GM23338 (cell line): ENCODE measurements at regions not wholly inside any gene's neighbourhood (a gene's known extent, or its start where the extent isn't known, plus 50 kb on each side); places are given as distances from the start of the nearest gene placed in this dataset.

Experiments used
- ATAC-seq: fragments of 200-7000 bp; cut with Tn5 transposase; 3 replicates; pipeline ENCODE4 v1.9.1; 2020
- DNase-seq: peaks from one replicate; pipeline ENCODE4 v3.0.0-alpha.2; 2015; ENCODE audit warnings: low spot score
- H2AFZ ChIP-seq: fragments of 200-600 bp; sonication (generic); 2 replicates; pipeline ENCODE4 v1.8.0; 2016; ENCODE audit warnings: antibody characterized with exemption, mild to moderate bottlenecking, moderate library complexity
- H3F3A ChIP-seq: fragments of 200-600 bp; sonication (generic); replicated peaks from 2 replicates; pipeline ENCODE4 v1.8.0; 2017; ENCODE audit warnings: antibody characterized with exemption, mixed run types, low read depth
- H3K27ac ChIP-seq: fragments of 200-600 bp; sonication (generic); 2 replicates; pipeline ENCODE4 v1.6.1; 2016; ENCODE audit warnings: low read depth
- H3K27me3 ChIP-seq: fragments of 200-600 bp; sonication (generic); 2 replicates; pipeline ENCODE4 v1.8.0; 2016; ENCODE audit warnings: mild to moderate bottlenecking, mixed run types, moderate library complexity; ENCODE audit not compliant: insufficient read depth
- H3K36me3 ChIP-seq: fragments of 200-600 bp; sonication (generic); 2 replicates; pipeline ENCODE4 v1.8.0; 2016; ENCODE audit warnings: mild to moderate bottlenecking; ENCODE audit not compliant: insufficient read depth
- H3K4me1 ChIP-seq: fragments of 200-600 bp; sonication (generic); 2 replicates; pipeline ENCODE4 v1.8.0; 2016; ENCODE audit warnings: mild to moderate bottlenecking, moderate library complexity; ENCODE audit not compliant: insufficient read depth
- H3K4me2 ChIP-seq: fragments of 200-600 bp; sonication (generic); 2 replicates; pipeline ENCODE4 v1.7.1; 2017; ENCODE audit warnings: mixed run types
- H3K4me3 ChIP-seq: fragments of 200-600 bp; sonication (generic); 2 replicates; pipeline ENCODE4 v1.6.1; 2016; ENCODE audit warnings: mixed run types
- H3K79me2 ChIP-seq: fragments of 200-600 bp; sonication (generic); replicated peaks from 2 replicates; pipeline ENCODE4 v1.8.0; 2017; ENCODE audit warnings: mild to moderate bottlenecking; ENCODE audit not compliant: insufficient read depth
- H3K9me2 ChIP-seq: fragments of 200-600 bp; sonication (generic); 2 replicates; pipeline ENCODE4 v1.8.0; 2017; ENCODE audit not compliant: insufficient read depth
- H4K20me1 ChIP-seq: fragments of 200-600 bp; sonication (generic); replicated peaks from 2 replicates; pipeline ENCODE4 v1.8.0; 2017; ENCODE audit warnings: mild to moderate bottlenecking; ENCODE audit not compliant: insufficient read depth
- H3K27ac Mint-ChIP-seq: 2 replicates; pipeline ENCODE4 v1.8.0; 2020; ENCODE audit warnings: inconsistent platforms, mild to moderate bottlenecking, moderate library complexity, mixed read lengths
- H3K27me3 Mint-ChIP-seq: 3 replicates; pipeline ENCODE4 v1.8.0; 2022; ENCODE audit warnings: low read depth, mild to moderate bottlenecking, moderate library complexity, mixed read lengths, inconsistent platforms; ENCODE audit not compliant: insufficient read depth, poor library complexity
- H3K36me3 Mint-ChIP-seq: 3 replicates; pipeline ENCODE4 v1.8.0; 2021; ENCODE audit warnings: low read depth, mild to moderate bottlenecking, inconsistent platforms, moderate library complexity, mixed read lengths
- H3K4me1 Mint-ChIP-seq: 3 replicates; pipeline ENCODE4 v1.8.0; 2020; ENCODE audit warnings: mild to moderate bottlenecking, inconsistent platforms, mixed read lengths
- H3K4me3 Mint-ChIP-seq: 3 replicates; pipeline ENCODE4 v1.8.0; 2021; ENCODE audit warnings: moderate library complexity, mild to moderate bottlenecking, inconsistent platforms, mixed read lengths
- H3K9me3 Mint-ChIP-seq: 3 replicates; pipeline ENCODE4 v1.8.0; 2020; ENCODE audit warnings: moderate library complexity, mild to moderate bottlenecking, inconsistent platforms, mixed read lengths
- CREB1 ChIP-seq: fragments of 250-450 bp; sonication (Bioruptor Pico); IDR thresholded peaks from 2 replicates; pipeline ENCODE4 v1.5.0; 2020; ENCODE audit warnings: low read depth, mild to moderate bottlenecking, moderate library complexity
- EZH2phosphoT487 ChIP-seq: fragments of 200-600 bp; sonication (generic); IDR thresholded peaks from one replicate; pipeline ENCODE4 v1.8.1; 2018; ENCODE audit warnings: antibody characterized with exemption; ENCODE audit not compliant: unreplicated experiment
- JUNB ChIP-seq: IDR thresholded peaks from one replicate; pipeline ENCODE4 v1.6.1; 2016; ENCODE audit warnings: antibody characterized with exemption; ENCODE audit not compliant: unreplicated experiment
- NANOG ChIP-seq: IDR thresholded peaks from 2 replicates; pipeline ENCODE4 v1.6.1; 2016; ENCODE audit warnings: antibody characterized with exemption, borderline replicate concordance
- POLR2AphosphoS5 ChIP-seq: IDR thresholded peaks from 2 replicates; pipeline ENCODE4 v1.6.1; 2016; ENCODE audit warnings: antibody characterized with exemption, low read depth
- STAT1 ChIP-seq: IDR thresholded peaks from one replicate; pipeline ENCODE4 v1.6.1; 2016; ENCODE audit warnings: antibody characterized with exemption; ENCODE audit not compliant: unreplicated experiment
- ZNF114 ChIP-seq: fragments of 250-450 bp; sonication (Bioruptor Pico); IDR thresholded peaks from 2 replicates; pipeline ENCODE4 v1.5.0; 2020; ENCODE audit warnings: mild to moderate bottlenecking, moderate library complexity
- ZNF331 ChIP-seq: fragments of 250-450 bp; sonication (Bioruptor Pico); IDR thresholded peaks from 2 replicates; pipeline ENCODE4 v1.5.0; 2020; ENCODE audit warnings: low read depth, mild to moderate bottlenecking, moderate library complexity
- TF ChIP-seq, protein P1 (sequence below): IDR thresholded peaks from one replicate; pipeline ENCODE4 v1.6.1; 2018; ENCODE audit warnings: antibody characterized with exemption; ENCODE audit not compliant: unreplicated experiment
- TF ChIP-seq, protein P2 (sequence below): fragments of 250-450 bp; sonication (Bioruptor Pico); IDR thresholded peaks from 2 replicates; pipeline ENCODE4 v1.5.0; 2020; ENCODE audit warnings: mild to moderate bottlenecking, moderate library complexity
- TF ChIP-seq, protein P3 (sequence below), 2 experiments: fragments of 200-600 bp in 1 of 2; sonication (generic) in 1 of 2; conservative IDR thresholded peaks; 2 replicates each; pipeline versions ENCODE4 v1.5.1 to v1.6.1; 2016 to 2017; ENCODE audit warnings: antibody characterized with exemption in 2 of 2, low read depth in 2 of 2, mild to moderate bottlenecking in 2 of 2, moderate library complexity in 1 of 2

DNA sequence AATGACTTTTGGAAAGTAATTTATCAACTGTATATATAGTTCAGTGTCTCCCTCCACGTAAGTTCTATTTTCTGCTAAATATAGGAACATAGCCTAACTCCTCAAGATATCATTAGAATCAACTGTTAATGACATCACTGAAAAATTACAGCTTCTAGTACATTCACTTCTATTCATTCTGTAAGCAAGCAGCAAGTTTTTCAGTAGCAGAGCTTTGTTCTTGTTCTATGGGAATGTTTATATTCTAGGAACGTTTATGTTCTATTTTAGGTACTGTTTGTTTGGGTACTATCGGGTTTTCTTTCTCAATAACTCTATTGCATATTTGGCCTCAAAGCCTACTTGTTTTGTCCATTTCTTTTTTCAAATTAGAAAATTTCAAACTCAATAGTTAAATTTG lies 525.6 kb downstream of the EPHA7 start:
- Mint-ChIP-seq H3K27me3 (no peaks in the 10 kb centered on the region), H3K4me3 (no peak overlapping the region), H3K4me1 (peaks cover 8% of the 10 kb centered on the region), H3K36me3 (no peaks in the 10 kb centered on the region), H3K27ac (no peak overlapping the region), H3K9me3 (no peaks in the 10 kb centered on the region)
- Histone ChIP-seq H4K20me1 (no peaks in the 10 kb centered on the region), H3K4me3 (no peak overlapping the region), H2AFZ (no peak overlapping the region), H3K4me2 (no peak overlapping the region), H3K27ac (no peak overlapping the region), H3K27me3 (no peaks in the 10 kb centered on the region), H3K36me3 (no peaks in the 10 kb centered on the region), H3K9me2 (no peaks in the 10 kb centered on the region), H3K79me2 (no peaks in the 10 kb centered on the region), H3F3A (no peaks in the 10 kb centered on the region), H3K4me1 (no peaks in the 10 kb centered on the region)
- no peak for ATAC-seq
- no peak for DNase-seq
- no peak for TF ChIP-seq ZNF331 (CRISPR knock-in tag)
- TF ChIP-seq POLR2AphosphoS5 = no peak
- no peak for TF ChIP-seq STAT1

DNA sequence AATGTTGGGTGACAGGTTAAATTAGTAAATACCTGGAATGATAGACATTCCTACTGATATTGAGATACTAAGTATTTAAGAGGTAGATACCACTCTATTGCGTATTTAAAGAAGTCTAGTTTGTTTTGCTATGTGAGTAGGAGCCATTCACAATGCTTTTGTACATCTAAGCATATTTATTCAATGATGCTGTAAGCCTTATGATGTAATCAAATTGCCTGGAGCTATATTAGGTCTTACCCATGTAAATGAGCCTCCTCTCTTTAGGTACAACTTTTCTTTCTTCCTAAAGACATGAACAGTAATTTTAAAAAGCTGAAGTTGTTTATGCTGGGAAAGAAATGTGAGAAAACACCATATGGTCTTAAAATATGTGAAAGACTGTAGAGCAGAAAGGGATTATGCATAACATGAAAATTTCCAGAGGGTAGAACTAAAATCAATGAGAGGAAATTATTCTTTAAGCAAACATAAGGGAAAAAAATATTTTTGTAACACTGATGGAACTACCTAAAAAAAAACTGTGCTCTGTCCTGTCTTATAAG lies 526.7 kb downstream of the EPHA7 start:
- Mint-ChIP-seq H3K27ac (no peak overlapping the region), H3K36me3 (no peaks in the 10 kb centered on the region), H3K4me1 (peaks cover 8% of the 10 kb centered on the region), H3K27me3 (no peaks in the 10 kb centered on the region), H3K4me3 (no peak overlapping the region), H3K9me3 (no peaks in the 10 kb centered on the region)
- Histone ChIP-seq H3K36me3 (no peaks in the 10 kb centered on the region), H3K4me2 (no peak overlapping the region), H3K4me3 (no peak overlapping the region), H3K27ac (no peak overlapping the region), H3K4me1 (no peaks in the 10 kb centered on the region), H2AFZ (no peak overlapping the region), H4K20me1 (no peaks in the 10 kb centered on the region), H3K9me2 (no peaks in the 10 kb centered on the region), H3K79me2 (no peaks in the 10 kb centered on the region), H3K27me3 (no peaks in the 10 kb centered on the region), H3F3A (no peaks in the 10 kb centered on the region)
- TF ChIP-seq POLR2AphosphoS5 = no peak
- TF ChIP-seq ZNF331 (CRISPR knock-in tag) = no peak
- no peak for TF ChIP-seq JUNB
- TF ChIP-seq, protein P1, sequence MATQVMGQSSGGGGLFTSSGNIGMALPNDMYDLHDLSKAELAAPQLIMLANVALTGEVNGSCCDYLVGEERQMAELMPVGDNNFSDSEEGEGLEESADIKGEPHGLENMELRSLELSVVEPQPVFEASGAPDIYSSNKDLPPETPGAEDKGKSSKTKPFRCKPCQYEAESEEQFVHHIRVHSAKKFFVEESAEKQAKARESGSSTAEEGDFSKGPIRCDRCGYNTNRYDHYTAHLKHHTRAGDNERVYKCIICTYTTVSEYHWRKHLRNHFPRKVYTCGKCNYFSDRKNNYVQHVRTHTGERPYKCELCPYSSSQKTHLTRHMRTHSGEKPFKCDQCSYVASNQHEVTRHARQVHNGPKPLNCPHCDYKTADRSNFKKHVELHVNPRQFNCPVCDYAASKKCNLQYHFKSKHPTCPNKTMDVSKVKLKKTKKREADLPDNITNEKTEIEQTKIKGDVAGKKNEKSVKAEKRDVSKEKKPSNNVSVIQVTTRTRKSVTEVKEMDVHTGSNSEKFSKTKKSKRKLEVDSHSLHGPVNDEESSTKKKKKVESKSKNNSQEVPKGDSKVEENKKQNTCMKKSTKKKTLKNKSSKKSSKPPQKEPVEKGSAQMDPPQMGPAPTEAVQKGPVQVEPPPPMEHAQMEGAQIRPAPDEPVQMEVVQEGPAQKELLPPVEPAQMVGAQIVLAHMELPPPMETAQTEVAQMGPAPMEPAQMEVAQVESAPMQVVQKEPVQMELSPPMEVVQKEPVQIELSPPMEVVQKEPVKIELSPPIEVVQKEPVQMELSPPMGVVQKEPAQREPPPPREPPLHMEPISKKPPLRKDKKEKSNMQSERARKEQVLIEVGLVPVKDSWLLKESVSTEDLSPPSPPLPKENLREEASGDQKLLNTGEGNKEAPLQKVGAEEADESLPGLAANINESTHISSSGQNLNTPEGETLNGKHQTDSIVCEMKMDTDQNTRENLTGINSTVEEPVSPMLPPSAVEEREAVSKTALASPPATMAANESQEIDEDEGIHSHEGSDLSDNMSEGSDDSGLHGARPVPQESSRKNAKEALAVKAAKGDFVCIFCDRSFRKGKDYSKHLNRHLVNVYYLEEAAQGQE = no peak
- TF ChIP-seq ZNF114 (CRISPR knock-in tag) = no peak
- TF ChIP-seq, protein P2, sequence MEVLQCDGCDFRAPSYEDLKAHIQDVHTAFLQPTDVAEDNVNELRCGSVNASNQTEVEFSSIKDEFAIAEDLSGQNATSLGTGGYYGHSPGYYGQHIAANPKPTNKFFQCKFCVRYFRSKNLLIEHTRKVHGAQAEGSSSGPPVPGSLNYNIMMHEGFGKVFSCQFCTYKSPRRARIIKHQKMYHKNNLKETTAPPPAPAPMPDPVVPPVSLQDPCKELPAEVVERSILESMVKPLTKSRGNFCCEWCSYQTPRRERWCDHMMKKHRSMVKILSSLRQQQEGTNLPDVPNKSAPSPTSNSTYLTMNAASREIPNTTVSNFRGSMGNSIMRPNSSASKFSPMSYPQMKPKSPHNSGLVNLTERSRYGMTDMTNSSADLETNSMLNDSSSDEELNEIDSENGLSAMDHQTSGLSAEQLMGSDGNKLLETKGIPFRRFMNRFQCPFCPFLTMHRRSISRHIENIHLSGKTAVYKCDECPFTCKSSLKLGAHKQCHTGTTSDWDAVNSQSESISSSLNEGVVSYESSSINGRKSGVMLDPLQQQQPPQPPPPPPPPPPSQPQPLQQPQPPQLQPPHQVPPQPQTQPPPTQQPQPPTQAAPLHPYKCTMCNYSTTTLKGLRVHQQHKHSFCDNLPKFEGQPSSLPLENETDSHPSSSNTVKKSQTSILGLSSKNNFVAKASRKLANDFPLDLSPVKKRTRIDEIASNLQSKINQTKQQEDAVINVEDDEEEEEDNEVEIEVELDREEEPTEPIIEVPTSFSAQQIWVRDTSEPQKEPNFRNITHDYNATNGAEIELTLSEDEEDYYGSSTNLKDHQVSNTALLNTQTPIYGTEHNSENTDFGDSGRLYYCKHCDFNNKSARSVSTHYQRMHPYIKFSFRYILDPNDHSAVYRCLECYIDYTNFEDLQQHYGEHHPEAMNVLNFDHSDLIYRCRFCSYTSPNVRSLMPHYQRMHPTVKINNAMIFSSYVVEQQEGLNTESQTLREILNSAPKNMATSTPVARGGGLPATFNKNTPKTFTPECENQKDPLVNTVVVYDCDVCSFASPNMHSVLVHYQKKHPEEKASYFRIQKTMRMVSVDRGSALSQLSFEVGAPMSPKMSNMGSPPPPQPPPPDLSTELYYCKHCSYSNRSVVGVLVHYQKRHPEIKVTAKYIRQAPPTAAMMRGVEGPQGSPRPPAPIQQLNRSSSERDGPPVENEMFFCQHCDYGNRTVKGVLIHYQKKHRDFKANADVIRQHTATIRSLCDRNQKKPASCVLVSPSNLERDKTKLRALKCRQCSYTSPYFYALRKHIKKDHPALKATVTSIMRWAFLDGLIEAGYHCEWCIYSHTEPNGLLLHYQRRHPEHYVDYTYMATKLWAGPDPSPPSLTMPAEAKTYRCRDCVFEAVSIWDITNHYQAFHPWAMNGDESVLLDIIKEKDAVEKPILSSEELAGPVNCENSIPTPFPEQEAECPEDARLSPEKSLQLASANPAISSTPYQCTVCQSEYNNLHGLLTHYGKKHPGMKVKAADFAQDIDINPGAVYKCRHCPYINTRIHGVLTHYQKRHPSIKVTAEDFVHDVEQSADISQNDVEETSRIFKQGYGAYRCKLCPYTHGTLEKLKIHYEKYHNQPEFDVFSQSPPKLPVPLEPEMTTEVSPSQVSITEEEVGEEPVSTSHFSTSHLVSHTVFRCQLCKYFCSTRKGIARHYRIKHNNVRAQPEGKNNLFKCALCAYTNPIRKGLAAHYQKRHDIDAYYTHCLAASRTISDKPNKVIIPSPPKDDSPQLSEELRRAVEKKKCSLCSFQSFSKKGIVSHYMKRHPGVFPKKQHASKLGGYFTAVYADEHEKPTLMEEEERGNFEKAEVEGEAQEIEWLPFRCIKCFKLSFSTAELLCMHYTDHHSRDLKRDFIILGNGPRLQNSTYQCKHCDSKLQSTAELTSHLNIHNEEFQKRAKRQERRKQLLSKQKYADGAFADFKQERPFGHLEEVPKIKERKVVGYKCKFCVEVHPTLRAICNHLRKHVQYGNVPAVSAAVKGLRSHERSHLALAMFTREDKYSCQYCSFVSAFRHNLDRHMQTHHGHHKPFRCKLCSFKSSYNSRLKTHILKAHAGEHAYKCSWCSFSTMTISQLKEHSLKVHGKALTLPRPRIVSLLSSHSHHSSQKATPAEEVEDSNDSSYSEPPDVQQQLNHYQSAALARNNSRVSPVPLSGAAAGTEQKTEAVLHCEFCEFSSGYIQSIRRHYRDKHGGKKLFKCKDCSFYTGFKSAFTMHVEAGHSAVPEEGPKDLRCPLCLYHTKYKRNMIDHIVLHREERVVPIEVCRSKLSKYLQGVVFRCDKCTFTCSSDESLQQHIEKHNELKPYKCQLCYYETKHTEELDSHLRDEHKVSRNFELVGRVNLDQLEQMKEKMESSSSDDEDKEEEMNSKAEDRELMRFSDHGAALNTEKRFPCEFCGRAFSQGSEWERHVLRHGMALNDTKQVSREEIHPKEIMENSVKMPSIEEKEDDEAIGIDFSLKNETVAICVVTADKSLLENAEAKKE (CRISPR knock-in tag) = no peak
- no peak for TF ChIP-seq NANOG
- no peak for TF ChIP-seq EZH2phosphoT487
- TF ChIP-seq, protein P3, sequence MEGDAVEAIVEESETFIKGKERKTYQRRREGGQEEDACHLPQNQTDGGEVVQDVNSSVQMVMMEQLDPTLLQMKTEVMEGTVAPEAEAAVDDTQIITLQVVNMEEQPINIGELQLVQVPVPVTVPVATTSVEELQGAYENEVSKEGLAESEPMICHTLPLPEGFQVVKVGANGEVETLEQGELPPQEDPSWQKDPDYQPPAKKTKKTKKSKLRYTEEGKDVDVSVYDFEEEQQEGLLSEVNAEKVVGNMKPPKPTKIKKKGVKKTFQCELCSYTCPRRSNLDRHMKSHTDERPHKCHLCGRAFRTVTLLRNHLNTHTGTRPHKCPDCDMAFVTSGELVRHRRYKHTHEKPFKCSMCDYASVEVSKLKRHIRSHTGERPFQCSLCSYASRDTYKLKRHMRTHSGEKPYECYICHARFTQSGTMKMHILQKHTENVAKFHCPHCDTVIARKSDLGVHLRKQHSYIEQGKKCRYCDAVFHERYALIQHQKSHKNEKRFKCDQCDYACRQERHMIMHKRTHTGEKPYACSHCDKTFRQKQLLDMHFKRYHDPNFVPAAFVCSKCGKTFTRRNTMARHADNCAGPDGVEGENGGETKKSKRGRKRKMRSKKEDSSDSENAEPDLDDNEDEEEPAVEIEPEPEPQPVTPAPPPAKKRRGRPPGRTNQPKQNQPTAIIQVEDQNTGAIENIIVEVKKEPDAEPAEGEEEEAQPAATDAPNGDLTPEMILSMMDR (conservative IDR thresholded peaks at IDR 0.05; ENCODE audit: low read depth in 2 of 2) = no peak
- TF ChIP-seq CREB1 (CRISPR knock-in tag) = no peak
- ATAC-seq (no peak), DNase-seq (no peak)
